Body of pancreas (tissue), 4 donors: ENCODE measurements at regions not wholly inside any gene's neighbourhood (a gene's known extent, or its start where the extent isn't known, plus 50 kb on each side); places are given as distances from the start of the nearest gene placed in this dataset.

ENCODE experiments used
- CTCF ChIP-seq, 7 experiments: fragments of 450-650 bp in 4 of 7; fragments of 200-600 bp in 3 of 7; sonication (generic) in 3 of 7; IDR thresholded peaks; one replicate each; pipeline ENCODE4 v1.5.1; 2016 to 2019; ENCODE audit warnings: antibody characterized with exemption in 7 of 7
- POLR2A ChIP-seq, 3 donors: fragments of 450-650 bp; IDR thresholded peaks; one replicate each; pipeline ENCODE4 v1.6.1; 2016; ENCODE audit warnings: antibody characterized with exemption in 3 of 3, mild to moderate bottlenecking in 2 of 3

GRCh38 chr3:191901741-191902140 lies 440.8 kb downstream of the PYDC2 start:
- no peak for TF ChIP-seq POLR2A (IDR thresholded peaks at IDR 0.05)
- no peak for TF ChIP-seq CTCF (IDR thresholded peaks at IDR 0.05)
